Fibroblast of skin of abdomen (primary cell): ENCODE measurements at regions not wholly inside any gene's neighbourhood (a gene's known extent, or its start where the extent isn't known, plus 50 kb on each side); places are given as distances from the start of the nearest gene placed in this dataset.
"Not testable (repeated sequence)": the region's sequence is repeated elsewhere in the genome, so short reads cannot be mapped to it uniquely, and the experiment has no call there.

Experiments used
- DNase-seq: peaks from one replicate; pipeline ENCODE4 v3.0.0-alpha.2; 2013

GRCh38 chr14:103186909-103187586 is 63.8 kb downstream of the TNFAIP2 start:
- DNase-seq = no peak

- DNase-seq = no peak
These were observed 64.7 kb downstream of the TNFAIP2 start for GRCh38 chr14:103187911-103188310.

GRCh38 chr14:103188810-103189480 is 65.7 kb downstream of the TNFAIP2 start:
- peak; percentile 6 for DNase-seq

- no peak for DNase-seq
These were observed 66.5 kb downstream of the TNFAIP2 start for GRCh38 chr14:103189481-103190470.

GRCh38 chr14:103190741-103191140 is 67.5 kb downstream of the TNFAIP2 start:
- DNase-seq = no peak

GRCh38 chr14:103191844-103192243 is 68.6 kb downstream of the TNFAIP2 start:
- no peak for DNase-seq

GRCh38 chr14:103192246-103192840 is 69.1 kb downstream of the TNFAIP2 start:
- DNase-seq = no peak

- not testable (repeated sequence) for DNase-seq
These were observed 69.6 kb downstream of the TNFAIP2 start for GRCh38 chr14:103192861-103193260.

GRCh38 chr14:103193491-103193890 is 70.2 kb downstream of the TNFAIP2 start:
- DNase-seq = not testable (repeated sequence)

- DNase-seq = peak; percentile 65
These were observed 71.2 kb downstream of the TNFAIP2 start for GRCh38 chr14:103194256-103195045.

GRCh38 chr14:103195828-103196615 is 72.8 kb downstream of the TNFAIP2 start:
- DNase-seq = no peak

GRCh38 chr14:103196716-103197115 is 73.5 kb downstream of the TNFAIP2 start:
- no peak for DNase-seq

GRCh38 chr14:103198131-103199105 is 75.2 kb downstream of the TNFAIP2 start:
- peak; percentile 69 for DNase-seq

GRCh38 chr14:103199124-103199523 is 75.9 kb downstream of the TNFAIP2 start:
- DNase-seq = peak; percentile 61

- no peak for DNase-seq
These were observed 78.5 kb downstream of the TNFAIP2 start for GRCh38 chr14:103201801-103202200.

GRCh38 chr14:103204852-103205540 is 81.7 kb downstream of the TNFAIP2 start:
- peak; percentile 18 for DNase-seq

- DNase-seq = no peak
These were observed 82.3 kb downstream of the TNFAIP2 start for GRCh38 chr14:103205541-103205906.

GRCh38 chr14:103206023-103206481 is 82.8 kb downstream of the TNFAIP2 start:
- DNase-seq = peak; percentile 13

- peak; percentile 56 for DNase-seq
These were observed 83.7 kb downstream of the TNFAIP2 start for GRCh38 chr14:103206836-103207387.
